NCI-H524 (cell line): ENCODE measurements at regions not wholly inside any gene's neighbourhood (a gene's known extent, or its start where the extent isn't known, plus 50 kb on each side); places are given as distances from the start of the nearest gene placed in this dataset.

Source experiments
- DNase-seq, 2 experiments: peaks; one replicate each; lab custom pipeline; 2025; lab: John Stamatoyannopoulos, UW

GRCh38 chr11:127338380-127339259, 338.1 kb upstream of the KIRREL3 start:
- DNase-seq = no peak

- no peak for DNase-seq
These were observed 333.9 kb upstream of the KIRREL3 start for GRCh38 chr11:127334466-127334865.

GRCh38 chr11:127332896-127333295, 332.3 kb upstream of the KIRREL3 start:
- no peak for DNase-seq

GRCh38 chr11:127330044-127330443, 329.5 kb upstream of the KIRREL3 start:
- no peak for DNase-seq

GRCh38 chr11:127308291-127308690, 307.7 kb upstream of the KIRREL3 start:
- no peak for DNase-seq

GRCh38 chr11:127307700-127308099, 307.1 kb upstream of the KIRREL3 start:
- no peak for DNase-seq

- no peak for DNase-seq
These were observed 304.1 kb upstream of the KIRREL3 start for GRCh38 chr11:127304634-127305033.

GRCh38 chr11:127288926-127289325, 288.4 kb upstream of the KIRREL3 start:
- no peak for DNase-seq

GRCh38 chr11:127281534-127281933, 281.0 kb upstream of the KIRREL3 start:
- DNase-seq = no peak

GRCh38 chr11:127275774-127276173, 275.2 kb upstream of the KIRREL3 start:
- no peak for DNase-seq

GRCh38 chr11:127274328-127274676, 273.7 kb upstream of the KIRREL3 start:
- DNase-seq = no peak

- DNase-seq = peak in 1 of 2 experiments; percentile 47
These were observed 273.2 kb upstream of the KIRREL3 start for GRCh38 chr11:127273593-127274327.

GRCh38 chr11:127270851-127271250, 270.3 kb upstream of the KIRREL3 start:
- no peak for DNase-seq

GRCh38 chr11:127269911-127270310, 269.3 kb upstream of the KIRREL3 start:
- DNase-seq = no peak

- DNase-seq = no peak
These were observed 268.4 kb upstream of the KIRREL3 start for GRCh38 chr11:127268932-127269331.

- DNase-seq = no peak
These were observed 268.0 kb upstream of the KIRREL3 start for GRCh38 chr11:127268521-127268920.

- peak in 1 of 2 experiments; percentile 34 for DNase-seq
These were observed 258.5 kb upstream of the KIRREL3 start for GRCh38 chr11:127259102-127259501.

GRCh38 chr11:127255209-127255608, 254.6 kb upstream of the KIRREL3 start:
- DNase-seq = no peak

- DNase-seq = no peak
These were observed 251.8 kb upstream of the KIRREL3 start for GRCh38 chr11:127252321-127252720.

- DNase-seq = no peak
These were observed 249.0 kb upstream of the KIRREL3 start for GRCh38 chr11:127249576-127249975.

- DNase-seq = no peak
These were observed 247.9 kb upstream of the KIRREL3 start for GRCh38 chr11:127248476-127248875.

- no peak for DNase-seq
These were observed 246.8 kb upstream of the KIRREL3 start for GRCh38 chr11:127247261-127247851.

GRCh38 chr11:127242676-127243075, 242.1 kb upstream of the KIRREL3 start:
- no peak for DNase-seq
